ENCODE measurements at regions not wholly inside any gene's neighbourhood (a gene's known extent, or its start where the extent isn't known, plus 50 kb on each side); places are given as distances from the start of the nearest gene placed in this dataset.
A peak's percentile ranks its signal among the peaks of the same experiment; 100 is the strongest.

- TF ChIP-seq CTCF (IDR thresholded peaks at IDR 0.05; ENCODE audit: low read depth, low read length) (no peak), EZH2phosphoT487 (IDR thresholded peaks at IDR 0.05; ENCODE audit: low read depth) (no peak)
- H3K4me3 ChIP-seq (ENCODE audit: low read length) = no peak overlapping the region
- H3K9ac ChIP-seq (ENCODE audit: low read length) = no peak overlapping the region
- no peak overlapping the region for H3K4me2 ChIP-seq (ENCODE audit: low read length)
- H3K27ac ChIP-seq (ENCODE audit: low read length) = no peak overlapping the region
- no peaks in the 10 kb centered on the region for H3K9me3 ChIP-seq (ENCODE audit: insufficient read depth, low read length)
- no peaks in the 10 kb centered on the region for H4K20me1 ChIP-seq (ENCODE audit: insufficient read depth, low read length)
- no peaks in the 10 kb centered on the region for H3K4me1 ChIP-seq (ENCODE audit: low read length)
- H3K36me3 ChIP-seq (replicated peaks; ENCODE audit: low read depth, low read length) = no peaks in the 10 kb centered on the region
- H2AFZ ChIP-seq (ENCODE audit: low read depth, low read length) = no peak overlapping the region
- no peaks in the 10 kb centered on the region for H3K79me2 ChIP-seq (ENCODE audit: low read length)
- no peaks in the 10 kb centered on the region for H3K27me3 ChIP-seq (ENCODE audit: low read depth, low read length)
Measured at GRCh38 chr20:11395581-11395980, 522.1 kb upstream of the BTBD3 start.

- H3K9ac ChIP-seq (ENCODE audit: low read length) = peak overlapping the region; percentile 53
- TF ChIP-seq CTCF (IDR thresholded peaks at IDR 0.05; ENCODE audit: low read depth, low read length) (no peak), EZH2phosphoT487 (IDR thresholded peaks at IDR 0.05; ENCODE audit: low read depth) (no peak)
- H3K4me3 ChIP-seq (ENCODE audit: low read length) = peak overlapping the region; percentile 75
- H3K9me3 ChIP-seq (ENCODE audit: insufficient read depth, low read length) = no peaks in the 10 kb centered on the region
- H3K79me2 ChIP-seq (ENCODE audit: low read length) = no peaks in the 10 kb centered on the region
- H3K4me1 ChIP-seq (ENCODE audit: low read length) = peaks cover 3% of the 10 kb centered on the region; the same call in 1 of the 2 replicates
- H4K20me1 ChIP-seq (ENCODE audit: insufficient read depth, low read length) = no peaks in the 10 kb centered on the region
- H2AFZ ChIP-seq (ENCODE audit: low read depth, low read length) = peak overlapping the region; percentile 97
- no peaks in the 10 kb centered on the region for H3K27me3 ChIP-seq (ENCODE audit: low read depth, low read length)
- no peaks in the 10 kb centered on the region for H3K36me3 ChIP-seq (replicated peaks; ENCODE audit: low read depth, low read length)
- H3K27ac ChIP-seq (ENCODE audit: low read length) = no peak overlapping the region
- peak overlapping the region; percentile 69 for H3K4me2 ChIP-seq (ENCODE audit: low read length)
Measured at GRCh38 chr20:11401988-11402387, 515.7 kb upstream of the BTBD3 start.

DNA sequence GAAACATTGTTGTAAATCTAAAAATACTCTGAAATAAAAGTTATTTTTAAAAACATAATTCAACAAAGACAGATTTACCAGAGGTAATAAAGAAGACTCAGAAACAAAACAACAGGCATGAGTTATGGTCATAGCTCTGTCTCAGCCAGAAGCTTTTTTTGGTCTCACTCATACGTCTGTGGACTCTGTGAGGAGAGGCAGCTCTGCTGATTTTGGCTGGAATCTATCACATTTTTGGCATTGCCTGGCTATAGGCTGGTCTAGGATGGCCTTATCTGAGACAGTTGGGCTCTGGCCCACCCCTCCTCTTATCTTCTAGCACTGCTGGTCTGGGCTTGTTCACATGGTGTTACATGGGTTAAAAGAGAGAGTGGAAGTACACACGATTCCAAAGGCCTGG lies 514.0 kb upstream of the BTBD3 start:
- no peaks in the 10 kb centered on the region for H3K79me2 ChIP-seq (ENCODE audit: low read length)
- H4K20me1 ChIP-seq (ENCODE audit: insufficient read depth, low read length) = no peaks in the 10 kb centered on the region
- TF ChIP-seq CTCF (IDR thresholded peaks at IDR 0.05; ENCODE audit: low read depth, low read length) (no peak), EZH2phosphoT487 (IDR thresholded peaks at IDR 0.05; ENCODE audit: low read depth) (no peak)
- peaks cover 3% of the 10 kb centered on the region; the same call in 1 of the 2 replicates for H3K4me1 ChIP-seq (ENCODE audit: low read length)
- H3K9me3 ChIP-seq (ENCODE audit: insufficient read depth, low read length) = no peaks in the 10 kb centered on the region
- no peak overlapping the region for H2AFZ ChIP-seq (ENCODE audit: low read depth, low read length)
- no peak overlapping the region for H3K4me3 ChIP-seq (ENCODE audit: low read length)
- no peak overlapping the region for H3K9ac ChIP-seq (ENCODE audit: low read length)
- H3K27me3 ChIP-seq (ENCODE audit: low read depth, low read length) = no peaks in the 10 kb centered on the region
- no peak overlapping the region for H3K4me2 ChIP-seq (ENCODE audit: low read length)
- H3K36me3 ChIP-seq (replicated peaks; ENCODE audit: low read depth, low read length) = no peaks in the 10 kb centered on the region
- no peak overlapping the region for H3K27ac ChIP-seq (ENCODE audit: low read length)

DNA sequence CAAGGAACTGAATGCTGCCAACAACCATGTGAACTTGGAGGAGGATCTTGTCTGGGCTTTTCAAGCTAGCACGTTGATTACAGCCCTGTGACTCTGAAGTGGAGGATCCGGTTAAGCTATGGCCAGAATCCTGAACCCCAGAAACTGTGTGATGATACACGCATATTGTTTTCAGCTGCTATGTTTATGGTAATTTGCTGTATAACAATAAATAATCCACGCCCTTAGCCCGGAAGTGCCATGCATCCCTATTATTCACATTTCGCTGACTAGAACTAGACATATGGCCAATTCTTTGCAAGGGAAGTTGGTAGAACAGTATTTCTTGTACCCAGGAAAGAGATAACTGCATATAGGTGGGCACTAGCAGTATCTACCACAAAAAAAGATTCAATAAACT lies 510.8 kb upstream of the BTBD3 start:
- no peak overlapping the region for H3K9ac ChIP-seq (ENCODE audit: low read length)
- no peak overlapping the region for H2AFZ ChIP-seq (ENCODE audit: low read depth, low read length)
- peaks cover 3% of the 10 kb centered on the region; the same call in 1 of the 2 replicates for H3K4me1 ChIP-seq (ENCODE audit: low read length)
- no peak overlapping the region for H3K27ac ChIP-seq (ENCODE audit: low read length)
- TF ChIP-seq CTCF (IDR thresholded peaks at IDR 0.05; ENCODE audit: low read depth, low read length) = no peak
- H3K9me3 ChIP-seq (ENCODE audit: insufficient read depth, low read length) = no peaks in the 10 kb centered on the region
- no peaks in the 10 kb centered on the region for H3K27me3 ChIP-seq (ENCODE audit: low read depth, low read length)
- no peak overlapping the region for H3K4me3 ChIP-seq (ENCODE audit: low read length)
- H3K79me2 ChIP-seq (ENCODE audit: low read length) = no peaks in the 10 kb centered on the region
- H3K4me2 ChIP-seq (ENCODE audit: low read length) = no peak overlapping the region
- no peaks in the 10 kb centered on the region for H3K36me3 ChIP-seq (replicated peaks; ENCODE audit: low read depth, low read length)
- H4K20me1 ChIP-seq (ENCODE audit: insufficient read depth, low read length) = no peaks in the 10 kb centered on the region

Data from OCI-LY3 (cell line).